ENCODE measurements at regions not wholly inside any gene's neighbourhood (a gene's known extent, or its start where the extent isn't known, plus 50 kb on each side); places are given as distances from the start of the nearest gene placed in this dataset.
"Not testable (repeated sequence)": the region's sequence is repeated elsewhere in the genome, so short reads cannot be mapped to it uniquely, and the experiment has no call there.

GRCh38 chr6:81262656-81263055 is 489.8 kb downstream of the TENT5A start:
- Histone ChIP-seq H3K9me3 (no peaks in the 10 kb centered on the region), H3K4me2 (no peak overlapping the region), H3K9me2 (no peaks in the 10 kb centered on the region), H3K27me3 (ENCODE audit: insufficient read depth) (no peaks in the 10 kb centered on the region), H3K4me1 (ENCODE audit: control insufficient read depth in 1 of 2, insufficient read depth in 2 of 2, low read depth in 1 of 2, low read length in 1 of 2) (no peaks in the 10 kb centered on the region), H3K79me2 (ENCODE audit: insufficient read depth) (no peaks in the 10 kb centered on the region), H3F3A (replicated peaks; ENCODE audit: insufficient read depth) (no peaks in the 10 kb centered on the region), H3K36me3 (replicated peaks in 1 of 2; ENCODE audit: control insufficient read depth in 1 of 2, insufficient read depth in 2 of 2, low read length in 1 of 2) (no peaks in the 10 kb centered on the region), H2AFZ (ENCODE audit: low read depth) (no peak overlapping the region), H3K4me3 (ENCODE audit: low read depth in 2 of 2, low read length in 1 of 2) (no peak overlapping the region), H3K9ac (no peak overlapping the region), H3K27ac (ENCODE audit: low read depth in 2 of 2, low read length in 1 of 2) (no peak overlapping the region), H4K20me1 (ENCODE audit: insufficient read depth) (no peaks in the 10 kb centered on the region)
- TF ChIP-seq RAD21 (IDR thresholded peaks at IDR 0.05; ENCODE audit: low read length) (no peak), FOSL2 (IDR thresholded peaks at IDR 0.05; ENCODE audit: borderline replicate concordance, low read depth) (no peak), NFIC (IDR thresholded peaks at IDR 0.05; ENCODE audit: borderline replicate concordance) (no peak), NRF1 (IDR thresholded peaks at IDR 0.05; ENCODE audit: low read depth, low read length) (no peak), YY1 (IDR thresholded peaks at IDR 0.05; ENCODE audit: low read depth) (no peak), SIN3A (IDR thresholded peaks at IDR 0.05; ENCODE audit: borderline replicate concordance, low read depth, low read length) (no peak)
- no peak for DNase-seq
- WGBS (ENCODE audit: low lambda C conversion rate), result 90% methylated on average over 5 of the region's 8 CpGs
- ChIA-PET POLR2A (no interaction called here), CTCF (interaction anchor here (2.4 kb wide), 1 partner anchor 12 kb away, joined by 6 read pairs; no protein-coding TSS in a partner anchor)

GRCh38 chr6:81256223-81256622 is 496.3 kb downstream of the TENT5A start:
- H3K4me1 ChIP-seq (ENCODE audit: control insufficient read depth in 1 of 2, insufficient read depth in 2 of 2, low read depth in 1 of 2, low read length in 1 of 2); H3K9me3 ChIP-seq; H3K27ac ChIP-seq (ENCODE audit: low read depth in 2 of 2, low read length in 1 of 2); H3K9me2 ChIP-seq; H3K4me3 ChIP-seq (ENCODE audit: low read depth in 2 of 2, low read length in 1 of 2); H3K79me2 ChIP-seq (ENCODE audit: insufficient read depth); H3K27me3 ChIP-seq (ENCODE audit: insufficient read depth); H3K9ac ChIP-seq; DNase-seq; H3K36me3 ChIP-seq (replicated peaks in 1 of 2; ENCODE audit: control insufficient read depth in 1 of 2, insufficient read depth in 2 of 2, low read length in 1 of 2); CTCF ChIA-PET; H2AFZ ChIP-seq (ENCODE audit: low read depth); POLR2A ChIA-PET; H4K20me1 ChIP-seq (ENCODE audit: insufficient read depth); H3F3A ChIP-seq (replicated peaks; ENCODE audit: insufficient read depth); H3K4me2 ChIP-seq: not testable (repeated sequence)
- WGBS (ENCODE audit: low lambda C conversion rate), result 70% methylated on average over 6 of the region's 6 CpGs

- Histone ChIP-seq H3K79me2 (ENCODE audit: insufficient read depth) (no peaks in the 10 kb centered on the region), H3K27me3 (ENCODE audit: insufficient read depth) (no peaks in the 10 kb centered on the region), H3K27ac (ENCODE audit: low read depth in 2 of 2, low read length in 1 of 2) (no peak overlapping the region), H3K4me1 (ENCODE audit: control insufficient read depth in 1 of 2, insufficient read depth in 2 of 2, low read depth in 1 of 2, low read length in 1 of 2) (no peaks in the 10 kb centered on the region), H3F3A (replicated peaks; ENCODE audit: insufficient read depth) (no peaks in the 10 kb centered on the region), H3K4me3 (ENCODE audit: low read depth in 2 of 2, low read length in 1 of 2) (no peak overlapping the region), H3K9me3 (no peaks in the 10 kb centered on the region), H4K20me1 (ENCODE audit: insufficient read depth) (no peaks in the 10 kb centered on the region), H3K36me3 (replicated peaks in 1 of 2; ENCODE audit: control insufficient read depth in 1 of 2, insufficient read depth in 2 of 2, low read length in 1 of 2) (no peaks in the 10 kb centered on the region), H3K9me2 (no peaks in the 10 kb centered on the region), H3K4me2 (no peak overlapping the region), H2AFZ (ENCODE audit: low read depth) (no peak overlapping the region), H3K9ac (no peak overlapping the region)
- no peak for TF ChIP-seq NFIC (IDR thresholded peaks at IDR 0.05; ENCODE audit: borderline replicate concordance)
- no peak for TF ChIP-seq RFX5 (IDR thresholded peaks at IDR 0.05; ENCODE audit: low read length)
- no peak for TF ChIP-seq TAF1 (IDR thresholded peaks at IDR 0.05; ENCODE audit: borderline replicate concordance, low read depth, low read length)
- TF ChIP-seq NRF1 (IDR thresholded peaks at IDR 0.05; ENCODE audit: low read depth, low read length), result no peak
- TF ChIP-seq MXI1 (IDR thresholded peaks at IDR 0.05; ENCODE audit: low read depth, low read length), result no peak
- no peak for TF ChIP-seq MEF2A (IDR thresholded peaks at IDR 0.05; ENCODE audit: borderline replicate concordance, low read depth)
- TF ChIP-seq SMC3 (IDR thresholded peaks at IDR 0.05; ENCODE audit: low read depth, low read length), result no peak
- TF ChIP-seq RCOR1 (IDR thresholded peaks at IDR 0.05; ENCODE audit: low read length), result no peak
- TF ChIP-seq MAX (IDR thresholded peaks at IDR 0.05; ENCODE audit: low read depth), result no peak
- TF ChIP-seq RXRA (IDR thresholded peaks at IDR 0.05; ENCODE audit: borderline replicate concordance, low read depth), result no peak
- no peak for TF ChIP-seq YY1 (IDR thresholded peaks at IDR 0.05; ENCODE audit: low read depth)
- TF ChIP-seq USF1 (IDR thresholded peaks at IDR 0.05; ENCODE audit: borderline replicate concordance, low read depth), result no peak
- TF ChIP-seq REST (IDR thresholded peaks at IDR 0.05; ENCODE audit: low read depth, low read length), result no peak
- TF ChIP-seq POLR2AphosphoS5 (IDR thresholded peaks at IDR 0.05; ENCODE audit: low read depth, low read length), result no peak
- no peak for TF ChIP-seq FOXJ3 (CRISPR knock-in tag; IDR thresholded peaks at IDR 0.05)
- no peak for TF ChIP-seq SIN3A (IDR thresholded peaks at IDR 0.05; ENCODE audit: borderline replicate concordance, low read depth, low read length)
- no peak for TF ChIP-seq FOSL2 (IDR thresholded peaks at IDR 0.05; ENCODE audit: borderline replicate concordance, low read depth)
- DNase-seq, result no peak
- ChIA-PET CTCF (no interaction called here), POLR2A (no interaction called here)
These were observed 498.7 kb downstream of the TENT5A start for GRCh38 chr6:81253821-81254220.
